WI38 (cell line): ENCODE measurements at regions not wholly inside any gene's neighbourhood (a gene's known extent, or its start where the extent isn't known, plus 50 kb on each side); places are given as distances from the start of the nearest gene placed in this dataset.

Source experiments
- H3K4me3 ChIP-seq: 2 replicates; pipeline ENCODE4 v1.5.1; 2011; ENCODE audit warnings: low read depth, mild to moderate bottlenecking, control low read depth, low read length
- CTCF ChIP-seq: IDR thresholded peaks from 2 replicates; pipeline ENCODE4 v1.5.1; 2012; ENCODE audit warnings: low read depth, mild to moderate bottlenecking, control low read depth, low read length

GRCh38 chr1:194447636-194448035, 1261.2 kb upstream of the B3GALT2 start:
- no peak overlapping the region for H3K4me3 ChIP-seq
- no peak for TF ChIP-seq CTCF

- no peak for TF ChIP-seq CTCF
- H3K4me3 ChIP-seq: no peak overlapping the region
These were observed 1258.8 kb upstream of the B3GALT2 start for GRCh38 chr1:194445244-194445643.

GRCh38 chr1:194442901-194443575, 1256.6 kb upstream of the B3GALT2 start:
- TF ChIP-seq CTCF: no peak

GRCh38 chr1:194437135-194437534, 1250.7 kb upstream of the B3GALT2 start:
- H3K4me3 ChIP-seq: no peak overlapping the region
- no peak for TF ChIP-seq CTCF

More at GRCh38 chr1:194442901-194443575, 1256.6 kb upstream of the B3GALT2 start:
- H3K4me3 ChIP-seq: no peak overlapping the region

- TF ChIP-seq CTCF: no peak
- H3K4me3 ChIP-seq: no peak overlapping the region
These were observed 1244.7 kb upstream of the B3GALT2 start for GRCh38 chr1:194431121-194431520.

- H3K4me3 ChIP-seq: no peak overlapping the region
- no peak for TF ChIP-seq CTCF
These were observed 1234.3 kb upstream of the B3GALT2 start for GRCh38 chr1:194420706-194421105.

- no peak for TF ChIP-seq CTCF
- H3K4me3 ChIP-seq: no peak overlapping the region
These were observed 1233.3 kb upstream of the B3GALT2 start for GRCh38 chr1:194419721-194420120.
